Activated naive CD8-positive, alpha-beta T cell treated with anti-CD3 and anti-CD28 coated beads for 36 hours (primary cell): ENCODE measurements at regions not wholly inside any gene's neighbourhood (a gene's known extent, or its start where the extent isn't known, plus 50 kb on each side); places are given as distances from the start of the nearest gene placed in this dataset.

Source experiments
- DNase-seq: peaks from one replicate; pipeline ENCODE4 v3.0.0; 2021
- H3K27ac Mint-ChIP-seq: one replicate; pipeline ENCODE4 v1.8.0; 2022; ENCODE audit warnings: mild to moderate bottlenecking, moderate library complexity, mixed read lengths
- H3K27me3 Mint-ChIP-seq: one replicate; pipeline ENCODE4 v1.8.0; 2022; ENCODE audit warnings: mild to moderate bottlenecking, mixed read lengths
- H3K36me3 Mint-ChIP-seq: one replicate; pipeline ENCODE4 v1.8.0; 2021; ENCODE audit warnings: mild to moderate bottlenecking, mixed read lengths
- H3K4me1 Mint-ChIP-seq: one replicate; pipeline ENCODE4 v1.8.0; 2021; ENCODE audit warnings: mixed read lengths
- H3K4me3 Mint-ChIP-seq: one replicate; pipeline ENCODE4 v1.8.0; 2022; ENCODE audit warnings: mild to moderate bottlenecking, moderate library complexity, mixed read lengths
- H3K9me3 Mint-ChIP-seq: one replicate; pipeline ENCODE4 v1.8.0; 2022; ENCODE audit warnings: mixed read lengths

GRCh38 chr15:77821188-77821958 is 188.7 kb upstream of the LINGO1 start:
- H3K4me1 Mint-ChIP-seq, result no peaks in the 10 kb centered on the region
- H3K27me3 Mint-ChIP-seq, result peaks cover 44% of the 10 kb centered on the region
- no peak overlapping the region for H3K4me3 Mint-ChIP-seq
- no peak overlapping the region for H3K27ac Mint-ChIP-seq
- no peaks in the 10 kb centered on the region for H3K9me3 Mint-ChIP-seq
- DNase-seq, result peak; percentile 56
- H3K36me3 Mint-ChIP-seq, result no peaks in the 10 kb centered on the region

GRCh38 chr15:77819851-77820728 is 187.4 kb upstream of the LINGO1 start:
- no peak for DNase-seq
- H3K27me3 Mint-ChIP-seq, result peaks cover 51% of the 10 kb centered on the region
- no peaks in the 10 kb centered on the region for H3K9me3 Mint-ChIP-seq
- H3K27ac Mint-ChIP-seq, result no peak overlapping the region
- H3K4me3 Mint-ChIP-seq, result no peak overlapping the region
- no peaks in the 10 kb centered on the region for H3K36me3 Mint-ChIP-seq
- no peaks in the 10 kb centered on the region for H3K4me1 Mint-ChIP-seq

GRCh38 chr15:77819048-77819850 is 186.5 kb upstream of the LINGO1 start:
- Mint-ChIP-seq H3K4me1 (no peaks in the 10 kb centered on the region), H3K9me3 (no peaks in the 10 kb centered on the region), H3K36me3 (no peaks in the 10 kb centered on the region), H3K27ac (no peak overlapping the region), H3K4me3 (no peak overlapping the region), H3K27me3 (peaks cover 51% of the 10 kb centered on the region)
- no peak for DNase-seq

- peaks cover 51% of the 10 kb centered on the region for H3K27me3 Mint-ChIP-seq
- no peaks in the 10 kb centered on the region for H3K36me3 Mint-ChIP-seq
- no peak overlapping the region for H3K4me3 Mint-ChIP-seq
- no peak for DNase-seq
- no peak overlapping the region for H3K27ac Mint-ChIP-seq
- no peaks in the 10 kb centered on the region for H3K9me3 Mint-ChIP-seq
- H3K4me1 Mint-ChIP-seq, result no peaks in the 10 kb centered on the region
Measured at GRCh38 chr15:77818484-77819047, 185.9 kb upstream of the LINGO1 start.

- Mint-ChIP-seq H3K4me3 (no peak overlapping the region), H3K27me3 (peaks cover 46% of the 10 kb centered on the region), H3K4me1 (no peaks in the 10 kb centered on the region), H3K27ac (no peak overlapping the region), H3K9me3 (no peaks in the 10 kb centered on the region), H3K36me3 (no peaks in the 10 kb centered on the region)
- no peak for DNase-seq
Measured at GRCh38 chr15:77817434-77817833, 184.7 kb upstream of the LINGO1 start.

GRCh38 chr15:77816983-77817382 is 184.3 kb upstream of the LINGO1 start:
- H3K9me3 Mint-ChIP-seq, result no peaks in the 10 kb centered on the region
- H3K27ac Mint-ChIP-seq, result no peak overlapping the region
- no peaks in the 10 kb centered on the region for H3K4me1 Mint-ChIP-seq
- no peak overlapping the region for H3K4me3 Mint-ChIP-seq
- H3K36me3 Mint-ChIP-seq, result no peaks in the 10 kb centered on the region
- no peak for DNase-seq
- H3K27me3 Mint-ChIP-seq, result peaks cover 42% of the 10 kb centered on the region

GRCh38 chr15:77815015-77815414 is 182.3 kb upstream of the LINGO1 start:
- Mint-ChIP-seq H3K4me3 (no peak overlapping the region), H3K4me1 (no peaks in the 10 kb centered on the region), H3K36me3 (no peaks in the 10 kb centered on the region), H3K27me3 (peaks cover 24% of the 10 kb centered on the region), H3K27ac (no peak overlapping the region), H3K9me3 (no peaks in the 10 kb centered on the region)
- no peak for DNase-seq

GRCh38 chr15:77812664-77813063 is 180.0 kb upstream of the LINGO1 start:
- H3K36me3 Mint-ChIP-seq, result no peaks in the 10 kb centered on the region
- H3K27ac Mint-ChIP-seq, result no peak overlapping the region

GRCh38 chr15:77811270-77811669 is 178.6 kb upstream of the LINGO1 start:
- Mint-ChIP-seq H3K4me3 (no peak overlapping the region), H3K4me1 (no peaks in the 10 kb centered on the region), H3K36me3 (no peaks in the 10 kb centered on the region), H3K9me3 (no peaks in the 10 kb centered on the region), H3K27ac (no peak overlapping the region), H3K27me3 (peaks cover 7% of the 10 kb centered on the region)
- no peak for DNase-seq

More at GRCh38 chr15:77812664-77813063, 180.0 kb upstream of the LINGO1 start:
- H3K4me3 Mint-ChIP-seq, result no peak overlapping the region
- H3K9me3 Mint-ChIP-seq, result no peaks in the 10 kb centered on the region
- H3K4me1 Mint-ChIP-seq, result no peaks in the 10 kb centered on the region
- no peak for DNase-seq
- H3K27me3 Mint-ChIP-seq, result peaks cover 14% of the 10 kb centered on the region

GRCh38 chr15:77810130-77810571 is 177.4 kb upstream of the LINGO1 start:
- Mint-ChIP-seq H3K27me3 (no peaks in the 10 kb centered on the region), H3K4me1 (no peaks in the 10 kb centered on the region), H3K27ac (no peak overlapping the region), H3K36me3 (no peaks in the 10 kb centered on the region), H3K4me3 (no peak overlapping the region), H3K9me3 (no peaks in the 10 kb centered on the region)
- DNase-seq, result no peak

GRCh38 chr15:77808581-77809177 is 176.0 kb upstream of the LINGO1 start:
- Mint-ChIP-seq H3K27me3 (no peaks in the 10 kb centered on the region), H3K9me3 (no peaks in the 10 kb centered on the region), H3K36me3 (no peaks in the 10 kb centered on the region), H3K4me1 (no peaks in the 10 kb centered on the region), H3K4me3 (no peak overlapping the region), H3K27ac (no peak overlapping the region)
- DNase-seq, result no peak

- no peak overlapping the region for H3K4me3 Mint-ChIP-seq
- H3K27ac Mint-ChIP-seq, result no peak overlapping the region
- H3K27me3 Mint-ChIP-seq, result no peaks in the 10 kb centered on the region
- H3K9me3 Mint-ChIP-seq, result no peaks in the 10 kb centered on the region
- DNase-seq, result no peak
- no peaks in the 10 kb centered on the region for H3K4me1 Mint-ChIP-seq
- no peaks in the 10 kb centered on the region for H3K36me3 Mint-ChIP-seq
Measured at GRCh38 chr15:77808075-77808474, 175.4 kb upstream of the LINGO1 start.

- Mint-ChIP-seq H3K36me3 (no peaks in the 10 kb centered on the region), H3K27me3 (no peaks in the 10 kb centered on the region), H3K27ac (no peak overlapping the region), H3K4me1 (no peaks in the 10 kb centered on the region), H3K4me3 (no peak overlapping the region), H3K9me3 (no peaks in the 10 kb centered on the region)
- no peak for DNase-seq
Measured at GRCh38 chr15:77807611-77808010, 174.9 kb upstream of the LINGO1 start.

GRCh38 chr15:77807115-77807514 is 174.4 kb upstream of the LINGO1 start:
- no peak overlapping the region for H3K27ac Mint-ChIP-seq
- no peaks in the 10 kb centered on the region for H3K36me3 Mint-ChIP-seq
- H3K4me3 Mint-ChIP-seq, result no peak overlapping the region

More at GRCh38 chr15:77807115-77807514, 174.4 kb upstream of the LINGO1 start:
- H3K9me3 Mint-ChIP-seq, result no peaks in the 10 kb centered on the region
- H3K27me3 Mint-ChIP-seq, result no peaks in the 10 kb centered on the region
- H3K4me1 Mint-ChIP-seq, result no peaks in the 10 kb centered on the region
- no peak for DNase-seq
